HepG2 (cell line): ENCODE measurements at regions not wholly inside any gene's neighbourhood (a gene's known extent, or its start where the extent isn't known, plus 50 kb on each side); places are given as distances from the start of the nearest gene placed in this dataset.
"Not testable (repeated sequence)": the region's sequence is repeated elsewhere in the genome, so short reads cannot be mapped to it uniquely, and the experiment has no call there.

Experiments
- ATAC-seq: fragments of 200-7000 bp; cut with Tn5 transposase; 3 replicates; pipeline ENCODE4 v1.9.1; 2020; ENCODE audit warnings: mild to moderate bottlenecking, moderate library complexity
- BruUV-seq: library from RNA; stranded (reverse); fragments of 400-500 nt; replicated peaks from 2 replicates; lab custom pipeline; 2021; lab: Mats Ljungman, UMichigan
- CTCF ChIA-PET: fragments of 300-600 bp; formaldehyde crosslinking; extraction: SDS; loops from one replicate; lab custom pipeline; 2021; ENCODE audit warnings: low total read pairs, inconsistent platforms, low intra/inter-chr PET ratio; lab: Yijun Ruan, JAX
- POLR2A ChIA-PET: fragments of 350-600 bp; sonication (Branson Sonifier 250); formaldehyde crosslinking; loops from one replicate; lab custom pipeline; 2020; ENCODE audit warnings: antibody characterized with exemption, inconsistent platforms; lab: Yijun Ruan, JAX
- DNase-seq: peaks from one replicate; pipeline ENCODE4 v3.0.0-alpha.2; 2015; ENCODE audit warnings: low spot score
- FAIRE-seq: peaks from 3 replicates; lab custom pipeline; 2011; peaks lifted over from hg19 to GRCh38; lab: Jason Lieb, UNC
- H2AFZ ChIP-seq: one replicate; pipeline ENCODE4 v1.6.1; 2011; ENCODE audit warnings: low read length, inconsistent platforms
- H3K27ac ChIP-seq: fragments of 300-600 bp; 3 replicates; pipeline ENCODE4 v1.8.0; 2011; ENCODE audit warnings: mixed run types, mild to moderate bottlenecking, mixed read lengths, low read length, inconsistent platforms; ENCODE audit not compliant: insufficient read depth; ENCODE audit errors: extremely low read length
- H3K27me3 ChIP-seq, 2 experiments: fragments of 200-600 bp in 1 of 2; 2 replicates in 1 of 2; 3 replicates in 1 of 2; pipeline versions ENCODE4 v1.6.0 to v1.8.0; 2011; ENCODE audit warnings: low read length in 2 of 2, mild to moderate bottlenecking in 2 of 2, moderate library complexity in 2 of 2, inconsistent platforms in 1 of 2; ENCODE audit not compliant: insufficient read depth in 2 of 2, control insufficient read depth in 1 of 2
- H3K36me3 ChIP-seq, 2 experiments: fragments of 200-600 bp in 1 of 2; replicated peaks in 1 of 2; 2 replicates in 1 of 2; 3 replicates in 1 of 2; pipeline versions ENCODE4 v1.5.1 to v1.8.0; 2011; ENCODE audit warnings: low read length in 2 of 2, inconsistent platforms in 1 of 2; ENCODE audit not compliant: insufficient read depth in 2 of 2, control insufficient read depth in 1 of 2
- H3K4me1 ChIP-seq: 2 replicates; pipeline ENCODE4 v1.5.1; 2012; ENCODE audit warnings: low read length, inconsistent platforms; ENCODE audit not compliant: insufficient read depth
- H3K4me2 ChIP-seq: 2 replicates; pipeline ENCODE4 v1.6.0; 2011; ENCODE audit warnings: low read depth, low read length, inconsistent platforms
- H3K4me3 ChIP-seq, 3 experiments: fragments of 200-600 bp in 1 of 3; sonication (generic), shearing (Covaris generic) in 1 of 3; replicated peaks in 1 of 3; 2 replicates each; pipeline ENCODE4 v1.5.1; 2011 to 2016; ENCODE audit warnings: low read length in 3 of 3, inconsistent platforms in 2 of 3, low read depth in 2 of 3, mild to moderate bottlenecking in 2 of 3, control low read depth in 1 of 3, mixed read lengths in 1 of 3; ENCODE audit not compliant: insufficient read depth in 1 of 3
- H3K79me2 ChIP-seq: one replicate; pipeline ENCODE4 v1.6.1; 2011; ENCODE audit warnings: low read length, inconsistent platforms; ENCODE audit not compliant: insufficient read depth
- H3K9ac ChIP-seq: 2 replicates; pipeline ENCODE4 v1.6.0; 2011; ENCODE audit warnings: mild to moderate bottlenecking, low read depth, low read length, inconsistent platforms; ENCODE audit not compliant: insufficient read depth
- H3K9me3 ChIP-seq: 2 replicates; pipeline ENCODE4 v1.5.1; 2012; ENCODE audit warnings: mild to moderate bottlenecking, low read length
- H4K20me1 ChIP-seq: 2 replicates; pipeline ENCODE4 v1.6.0; 2011; ENCODE audit warnings: inconsistent platforms, mild to moderate bottlenecking, low read length, moderate library complexity; ENCODE audit not compliant: insufficient read depth
- WGBS: methylation state at CpG from one replicate; pipeline ENCODE4 v1.1.6; 2017; ENCODE audit warnings: low lambda C conversion rate; 5-methylcytosine and 5-hydroxymethylcytosine counted together
- in situ Hi-C: cut with HindIII; loops from 2 replicates; pipeline ENCODE4 v1.10.0; 2017; ENCODE audit warnings: low pct_unique_long_range_greater_than_20kb; ENCODE audit not compliant: extremely low pct_ligation_motif_present
- intact Hi-C: fragments of 100-400 bp; cut with micrococcal nuclease; formaldehyde crosslinking; loops from one replicate; pipeline ENCODE4 v1.10.0; 2022; ENCODE audit not compliant: unreplicated experiment

GRCh38 chr1:221969298-221969858 is 227.5 kb upstream of the DUSP10 start:
- not testable (repeated sequence) for H3K27me3 ChIP-seq, H3K4me3 ChIP-seq

GRCh38 chr1:221967538-221967937 is 225.6 kb upstream of the DUSP10 start:
- peaks cover 15% of the 10 kb centered on the region for H3K4me1 ChIP-seq
- H3K36me3 ChIP-seq, FAIRE-seq, H2AFZ ChIP-seq, H3K9me3 ChIP-seq, CTCF ChIA-PET, H3K27me3 ChIP-seq, POLR2A ChIA-PET, H3K4me3 ChIP-seq, H3K27ac ChIP-seq, H3K79me2 ChIP-seq, in situ Hi-C loops, H4K20me1 ChIP-seq, intact Hi-C loops, H3K4me2 ChIP-seq, H3K9ac ChIP-seq, ATAC-seq, DNase-seq, BruUV-seq: not testable (repeated sequence)
- WGBS: 75% methylated on average over 9 of the region's 9 CpGs

More at GRCh38 chr1:221969298-221969858, 227.5 kb upstream of the DUSP10 start:
- DNase-seq, H3K9ac ChIP-seq, H3K36me3 ChIP-seq, POLR2A ChIA-PET, ATAC-seq, FAIRE-seq, H3K4me2 ChIP-seq, in situ Hi-C loops, BruUV-seq, CTCF ChIA-PET, H3K9me3 ChIP-seq, H4K20me1 ChIP-seq, intact Hi-C loops, H3K79me2 ChIP-seq, H3K27ac ChIP-seq, H2AFZ ChIP-seq: not testable (repeated sequence)
- 40% methylated on average over 6 of the region's 6 CpGs for WGBS
- H3K4me1 ChIP-seq: peaks cover 11% of the 10 kb centered on the region

DNA sequence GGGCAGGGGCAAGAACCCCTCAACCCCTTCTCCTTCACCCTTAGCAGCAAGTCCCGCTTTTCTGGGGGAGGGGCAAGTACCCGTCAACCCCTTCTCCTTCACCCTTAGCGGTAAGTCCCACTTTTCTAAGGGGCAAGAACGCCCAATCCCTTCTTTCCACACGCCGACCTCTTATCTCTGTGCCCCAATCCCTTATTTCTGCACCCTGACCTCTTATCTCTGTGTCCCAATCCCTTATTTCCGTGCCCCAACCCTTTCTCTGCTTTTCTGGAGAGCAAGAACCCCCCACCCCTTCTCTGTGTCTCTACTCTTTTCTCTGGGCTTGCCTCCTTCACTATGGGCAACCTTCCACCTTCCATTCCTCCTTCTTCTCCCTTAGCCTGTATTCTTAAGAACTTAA is 225.0 kb upstream of the DUSP10 start:
- CTCF ChIA-PET, H4K20me1 ChIP-seq, H3K9me3 ChIP-seq, BruUV-seq, intact Hi-C loops, H2AFZ ChIP-seq, in situ Hi-C loops, H3K9ac ChIP-seq, FAIRE-seq, ATAC-seq, H3K4me2 ChIP-seq, POLR2A ChIA-PET, H3K79me2 ChIP-seq, H3K4me3 ChIP-seq, H3K27ac ChIP-seq, H3K36me3 ChIP-seq, DNase-seq, H3K27me3 ChIP-seq: not testable (repeated sequence)
- peaks cover 22% of the 10 kb centered on the region for H3K4me1 ChIP-seq
- 42% methylated on average over 7 of the region's 7 CpGs for WGBS

DNA sequence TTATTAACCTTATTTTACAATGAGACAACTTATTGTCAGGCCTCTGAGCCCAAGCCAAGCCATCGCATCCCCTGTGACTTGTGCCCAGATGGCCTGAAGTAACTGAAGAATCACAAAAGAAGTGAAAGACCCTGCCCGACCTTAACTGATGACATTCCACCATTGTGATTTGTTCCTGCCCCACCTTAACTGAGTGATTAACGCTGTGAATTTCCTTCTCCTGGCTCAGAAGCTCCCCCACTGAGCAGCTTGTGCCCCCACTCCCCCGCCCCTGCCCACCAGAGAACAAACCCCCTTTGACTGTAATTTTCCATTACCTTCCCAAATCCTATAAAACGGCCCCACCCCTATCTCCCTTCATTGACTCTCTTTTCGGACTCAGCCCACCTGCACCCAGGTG is 224.0 kb upstream of the DUSP10 start:
- H3K27me3 ChIP-seq, H3K9ac ChIP-seq, CTCF ChIA-PET, H3K79me2 ChIP-seq, in situ Hi-C loops, H3K4me3 ChIP-seq, ATAC-seq, H2AFZ ChIP-seq, H3K27ac ChIP-seq, H4K20me1 ChIP-seq, H3K4me2 ChIP-seq, H3K9me3 ChIP-seq, H3K36me3 ChIP-seq, POLR2A ChIA-PET, intact Hi-C loops, DNase-seq, BruUV-seq, FAIRE-seq: not testable (repeated sequence)
- WGBS: 35% methylated on average over 6 of the region's 6 CpGs
- H3K4me1 ChIP-seq: peaks cover 32% of the 10 kb centered on the region
